Caco-2 (cell line): ENCODE measurements at regions not wholly inside any gene's neighbourhood (a gene's known extent, or its start where the extent isn't known, plus 50 kb on each side); places are given as distances from the start of the nearest gene placed in this dataset.

Experiments
- BruUV-seq: library from RNA; stranded (reverse); fragments of 400-500 nt; replicated peaks from 2 replicates; lab custom pipeline; 2021; lab: Mats Ljungman, UMichigan
- CTCF ChIA-PET: fragments of 300-600 bp; sonication (Branson Sonifier 250); formaldehyde crosslinking; loops from one replicate; lab custom pipeline; 2022; ENCODE audit warnings: antibody characterized with exemption; lab: Charles Lee
- POLR2A ChIA-PET: fragments of 300-600 bp; sonication (Branson Sonifier 250); formaldehyde crosslinking; loops from one replicate; lab custom pipeline; 2022; ENCODE audit warnings: antibody characterized with exemption; lab: Charles Lee
- DNase-seq, 2 experiments: peaks; one replicate each; pipeline versions ENCODE4 v3.0.0 to v3.0.0-alpha.2; 2020 to 2022
- H3K27me3 ChIP-seq: replicated peaks from 2 replicates; pipeline ENCODE4 v1.6.0; 2011; ENCODE audit warnings: low read length; ENCODE audit not compliant: control insufficient read depth, insufficient read depth
- H3K36me3 ChIP-seq: 2 replicates; pipeline ENCODE4 v1.5.1; 2011; ENCODE audit warnings: low read length; ENCODE audit not compliant: control insufficient read depth, insufficient read depth
- H3K4me1 ChIP-seq: fragments of 250-450 bp; sonication (Bioruptor Pico); 2 replicates; pipeline ENCODE4 v1.5.1; 2020; ENCODE audit warnings: mild to moderate bottlenecking
- H3K4me3 ChIP-seq: 2 replicates; pipeline ENCODE4 v1.5.1; 2011; ENCODE audit warnings: low read depth, mild to moderate bottlenecking, control low read depth, low read length
- H3K9me3 ChIP-seq: fragments of 250-450 bp; sonication (Bioruptor Pico); 2 replicates; pipeline ENCODE4 v1.5.1; 2020; ENCODE audit warnings: mild to moderate bottlenecking, moderate library complexity
- H3K27ac Mint-ChIP-seq: one replicate; pipeline ENCODE4 v1.8.0; 2022; ENCODE audit warnings: mixed read lengths; ENCODE audit not compliant: unreplicated experiment
- H3K27me3 Mint-ChIP-seq: one replicate; pipeline ENCODE4 v1.8.0; 2022; ENCODE audit warnings: mixed read lengths; ENCODE audit not compliant: insufficient read depth, unreplicated experiment
- H3K36me3 Mint-ChIP-seq: one replicate; pipeline ENCODE4 v1.8.0; 2022; ENCODE audit warnings: mild to moderate bottlenecking, mixed read lengths; ENCODE audit not compliant: insufficient read depth, unreplicated experiment
- H3K4me1 Mint-ChIP-seq: one replicate; pipeline ENCODE4 v1.8.0; 2022; ENCODE audit warnings: low read depth, mixed read lengths; ENCODE audit not compliant: unreplicated experiment
- H3K4me3 Mint-ChIP-seq: one replicate; pipeline ENCODE4 v1.8.0; 2022; ENCODE audit warnings: mild to moderate bottlenecking, moderate library complexity, mixed read lengths; ENCODE audit not compliant: unreplicated experiment
- H3K9me3 Mint-ChIP-seq: one replicate; pipeline ENCODE4 v1.8.0; 2022; ENCODE audit warnings: mixed read lengths; ENCODE audit not compliant: unreplicated experiment
- CTCF ChIP-seq, 2 experiments: fragments of 200-600 bp in 1 of 2; IDR thresholded peaks; 1 replicate in 1 of 2; 2 replicates in 1 of 2; pipeline versions ENCODE4 v1.5.1 to v1.8.0; 2011 to 2022; ENCODE audit warnings: antibody characterized with exemption in 1 of 2, control low read depth in 1 of 2, inconsistent platforms in 1 of 2, low read depth in 1 of 2, low read length in 1 of 2, mild to moderate bottlenecking in 1 of 2, moderate library complexity in 1 of 2; ENCODE audit not compliant: insufficient read depth in 1 of 2, severe bottlenecking in 1 of 2, unreplicated experiment in 1 of 2
- intact Hi-C: fragments of 100-400 bp; cut with micrococcal nuclease; formaldehyde crosslinking; loops from one replicate; pipeline ENCODE4 v1.10.0; 2022; ENCODE audit not compliant: unreplicated experiment

- intact Hi-C loops = loop anchor here (1.0 to 10.0 kb wide), 6 partner anchors 210 to 1463 kb away; no protein-coding TSS in a partner anchor
- Histone ChIP-seq H3K4me3 (no peak overlapping the region), H3K36me3 (no peaks in the 10 kb centered on the region), H3K27me3 (no peaks in the 10 kb centered on the region), H3K4me1 (no peaks in the 10 kb centered on the region), H3K9me3 (no peaks in the 10 kb centered on the region)
- no peaks in the 10 kb centered on the region for H3K9me3 Mint-ChIP-seq
- TF ChIP-seq CTCF (IDR thresholded peaks at IDR 0.05; ENCODE audit: insufficient read depth in 1 of 2, low read depth in 1 of 2, low read length in 1 of 2, severe bottlenecking in 1 of 2, unreplicated experiment in 1 of 2) = peak; percentile 32 to 63
- ChIA-PET POLR2A (no interaction called here), CTCF (interaction anchor here (0.7 to 1.3 kb wide), 4 partner anchors 10 to 148 kb away, joined by 3 to 4 read pairs (median 4); no protein-coding TSS in a partner anchor)
- no peaks in the 10 kb centered on the region for H3K4me1 Mint-ChIP-seq
- no peak overlapping the region for H3K4me3 Mint-ChIP-seq
- peak in 1 of 2 experiments; percentile 32 for DNase-seq
- peaks cover under 1% of the 10 kb centered on the region for H3K27me3 Mint-ChIP-seq
- no peak overlapping the region for H3K27ac Mint-ChIP-seq
- H3K36me3 Mint-ChIP-seq = no peaks in the 10 kb centered on the region
- no TSS peak for BruUV-seq
These were observed 286.9 kb upstream of the PRKD1 start for GRCh38 chr14:30214461-30215090.

- Mint-ChIP-seq H3K4me3 (no peak overlapping the region), H3K36me3 (no peaks in the 10 kb centered on the region), H3K27ac (no peak overlapping the region), H3K9me3 (no peaks in the 10 kb centered on the region), H3K27me3 (peaks cover 4% of the 10 kb centered on the region), H3K4me1 (no peaks in the 10 kb centered on the region)
- H3K4me1 ChIP-seq = no peaks in the 10 kb centered on the region
- DNase-seq = no peak
- H3K36me3 ChIP-seq = no peaks in the 10 kb centered on the region
- no peaks in the 10 kb centered on the region for H3K27me3 ChIP-seq
- H3K9me3 ChIP-seq = no peaks in the 10 kb centered on the region
- CTCF ChIA-PET = no interaction called here
- intact Hi-C loops = loop anchor here (10.0 kb wide), 2 partner anchors 214 to 1204 kb away; no protein-coding TSS in a partner anchor
- BruUV-seq = no TSS peak
- no peak overlapping the region for H3K4me3 ChIP-seq
- POLR2A ChIA-PET = no interaction called here
- no peak for TF ChIP-seq CTCF (IDR thresholded peaks at IDR 0.05; ENCODE audit: insufficient read depth in 1 of 2, low read depth in 1 of 2, low read length in 1 of 2, severe bottlenecking in 1 of 2, unreplicated experiment in 1 of 2)
These were observed 291.3 kb upstream of the PRKD1 start for GRCh38 chr14:30218907-30219306.

GRCh38 chr14:30221546-30221945 is 293.9 kb upstream of the PRKD1 start:
- ChIA-PET POLR2A (no interaction called here), CTCF (no interaction called here)
- H3K36me3 Mint-ChIP-seq = no peaks in the 10 kb centered on the region
- Histone ChIP-seq H3K4me1 (no peaks in the 10 kb centered on the region), H3K36me3 (no peaks in the 10 kb centered on the region), H3K9me3 (no peaks in the 10 kb centered on the region), H3K4me3 (no peak overlapping the region), H3K27me3 (no peaks in the 10 kb centered on the region)
- no peak for TF ChIP-seq CTCF (IDR thresholded peaks at IDR 0.05; ENCODE audit: insufficient read depth in 1 of 2, low read depth in 1 of 2, low read length in 1 of 2, severe bottlenecking in 1 of 2, unreplicated experiment in 1 of 2)
- H3K4me3 Mint-ChIP-seq = no peak overlapping the region
- no peaks in the 10 kb centered on the region for H3K9me3 Mint-ChIP-seq
- no peak overlapping the region for H3K27ac Mint-ChIP-seq
- no peak for DNase-seq
- BruUV-seq = no TSS peak
- peaks cover 7% of the 10 kb centered on the region for H3K27me3 Mint-ChIP-seq
- intact Hi-C loops = no loop called here
- H3K4me1 Mint-ChIP-seq = no peaks in the 10 kb centered on the region
